Body of pancreas (tissue), 4 donors: ENCODE measurements at regions not wholly inside any gene's neighbourhood (a gene's known extent, or its start where the extent isn't known, plus 50 kb on each side); places are given as distances from the start of the nearest gene placed in this dataset.

Source experiments
- POLR2A ChIP-seq, 3 donors: fragments of 450-650 bp; IDR thresholded peaks; one replicate each; pipeline ENCODE4 v1.6.1; 2016; ENCODE audit warnings: antibody characterized with exemption in 3 of 3, mild to moderate bottlenecking in 2 of 3
- TF ChIP-seq, protein P1 (sequence below), 7 experiments: fragments of 450-650 bp in 4 of 7; fragments of 200-600 bp in 3 of 7; sonication (generic) in 3 of 7; IDR thresholded peaks; one replicate each; pipeline ENCODE4 v1.5.1; 2016 to 2019; ENCODE audit warnings: antibody characterized with exemption in 7 of 7

DNA sequence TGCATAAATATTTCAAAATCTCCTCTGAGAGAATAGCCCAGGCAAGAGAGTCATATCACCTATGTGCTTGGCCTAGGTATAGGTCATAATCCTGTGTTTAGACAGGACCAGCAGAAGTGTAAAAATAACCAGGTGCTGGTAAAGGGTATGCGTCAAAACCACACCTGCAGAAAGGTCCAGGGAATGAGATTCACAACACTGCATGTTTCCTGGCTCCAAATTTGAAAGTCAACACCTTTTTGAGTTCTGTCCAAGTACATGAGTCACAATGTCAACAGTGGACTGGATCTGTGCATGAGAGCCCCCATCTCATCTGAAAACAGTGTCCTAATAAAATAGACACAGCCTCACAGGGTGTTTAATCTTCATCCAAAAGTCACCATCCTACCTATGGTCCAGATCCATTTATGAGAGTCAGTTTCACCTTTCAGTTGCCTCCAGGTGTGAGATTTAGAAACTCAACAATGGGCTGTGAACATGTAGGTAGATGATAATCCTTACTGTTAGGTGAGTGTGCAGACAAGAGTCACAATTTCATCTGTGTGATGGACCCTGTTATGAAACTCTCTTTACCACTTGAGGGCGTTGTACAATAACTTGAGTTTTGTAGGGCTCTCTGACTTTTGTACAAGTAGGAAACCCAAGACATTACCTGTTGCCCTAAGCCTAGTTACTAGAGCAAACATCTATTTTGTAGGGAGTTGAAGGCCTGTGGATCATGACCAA, 2100.7 kb downstream of the TP53TG3F start:
- TF ChIP-seq, protein P1, sequence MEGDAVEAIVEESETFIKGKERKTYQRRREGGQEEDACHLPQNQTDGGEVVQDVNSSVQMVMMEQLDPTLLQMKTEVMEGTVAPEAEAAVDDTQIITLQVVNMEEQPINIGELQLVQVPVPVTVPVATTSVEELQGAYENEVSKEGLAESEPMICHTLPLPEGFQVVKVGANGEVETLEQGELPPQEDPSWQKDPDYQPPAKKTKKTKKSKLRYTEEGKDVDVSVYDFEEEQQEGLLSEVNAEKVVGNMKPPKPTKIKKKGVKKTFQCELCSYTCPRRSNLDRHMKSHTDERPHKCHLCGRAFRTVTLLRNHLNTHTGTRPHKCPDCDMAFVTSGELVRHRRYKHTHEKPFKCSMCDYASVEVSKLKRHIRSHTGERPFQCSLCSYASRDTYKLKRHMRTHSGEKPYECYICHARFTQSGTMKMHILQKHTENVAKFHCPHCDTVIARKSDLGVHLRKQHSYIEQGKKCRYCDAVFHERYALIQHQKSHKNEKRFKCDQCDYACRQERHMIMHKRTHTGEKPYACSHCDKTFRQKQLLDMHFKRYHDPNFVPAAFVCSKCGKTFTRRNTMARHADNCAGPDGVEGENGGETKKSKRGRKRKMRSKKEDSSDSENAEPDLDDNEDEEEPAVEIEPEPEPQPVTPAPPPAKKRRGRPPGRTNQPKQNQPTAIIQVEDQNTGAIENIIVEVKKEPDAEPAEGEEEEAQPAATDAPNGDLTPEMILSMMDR (IDR thresholded peaks at IDR 0.05): no peak
- TF ChIP-seq POLR2A (IDR thresholded peaks at IDR 0.05): no peak
